Lower leg skin (tissue), 4 donors: ENCODE measurements at regions not wholly inside any gene's neighbourhood (a gene's known extent, or its start where the extent isn't known, plus 50 kb on each side); places are given as distances from the start of the nearest gene placed in this dataset.
"Not testable (repeated sequence)": the region's sequence is repeated elsewhere in the genome, so short reads cannot be mapped to it uniquely, and the experiment has no call there.

Experiments used
- DNase-seq, 2 donors: peaks; one replicate each; pipeline ENCODE4 v3.0.0-alpha.2; 2019; ENCODE audit warnings: low spot score in 2 of 2
- H3K4me3 ChIP-seq: fragments of 200-600 bp; sonication (generic); 2 replicates; pipeline ENCODE4 v1.5.1; 2017; ENCODE audit warnings: mild to moderate bottlenecking, low read depth; ENCODE audit not compliant: poor library complexity, severe bottlenecking
- POLR2A ChIP-seq, 2 donors: fragments of 450-650 bp; IDR thresholded peaks; one replicate each; pipeline ENCODE4 v1.6.1; 2016 to 2017; ENCODE audit warnings: antibody characterized with exemption in 2 of 2, mild to moderate bottlenecking in 1 of 2, moderate library complexity in 1 of 2
- WGBS, 2 donors: methylation state at CpG; one replicate each; pipeline ENCODE4 v1.1.5; 2018; 5-methylcytosine and 5-hydroxymethylcytosine counted together
- intact Hi-C: fragments of 100-400 bp; cut with DNase I; formaldehyde crosslinking; loops from one replicate; pipeline ENCODE4 v1.15.0; 2023; ENCODE audit warnings: low total_unique reads
- TF ChIP-seq, protein P1 (sequence below), 3 donors: fragments of 450-650 bp; IDR thresholded peaks; one replicate each; pipeline ENCODE4 v1.5.1; 2016; ENCODE audit warnings: antibody characterized with exemption in 3 of 3, mild to moderate bottlenecking in 3 of 3, moderate library complexity in 2 of 3

DNA sequence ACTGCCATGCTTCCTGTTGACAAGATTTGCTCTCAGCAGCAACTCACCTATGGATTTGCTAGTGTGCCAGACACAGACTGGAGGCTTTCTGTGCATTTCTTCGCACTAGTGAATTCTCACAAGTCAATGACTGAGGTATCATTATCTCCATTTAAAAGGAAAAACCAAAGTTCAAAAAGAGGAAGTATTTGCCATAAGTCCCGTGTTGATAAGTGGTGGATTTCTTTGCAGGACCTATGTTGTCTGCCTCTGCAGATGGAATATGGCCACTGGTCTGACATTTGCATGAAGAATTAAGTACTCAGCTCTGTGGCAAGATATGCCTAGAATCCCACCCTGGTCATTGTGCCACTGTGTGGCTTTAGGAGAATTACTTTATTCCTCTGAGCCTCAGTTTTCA, 299.6 kb downstream of the PAX3 start:
- no peak overlapping the region for H3K4me3 ChIP-seq
- DNase-seq: no peak
- intact Hi-C loops: no loop called here
- TF ChIP-seq, protein P1, sequence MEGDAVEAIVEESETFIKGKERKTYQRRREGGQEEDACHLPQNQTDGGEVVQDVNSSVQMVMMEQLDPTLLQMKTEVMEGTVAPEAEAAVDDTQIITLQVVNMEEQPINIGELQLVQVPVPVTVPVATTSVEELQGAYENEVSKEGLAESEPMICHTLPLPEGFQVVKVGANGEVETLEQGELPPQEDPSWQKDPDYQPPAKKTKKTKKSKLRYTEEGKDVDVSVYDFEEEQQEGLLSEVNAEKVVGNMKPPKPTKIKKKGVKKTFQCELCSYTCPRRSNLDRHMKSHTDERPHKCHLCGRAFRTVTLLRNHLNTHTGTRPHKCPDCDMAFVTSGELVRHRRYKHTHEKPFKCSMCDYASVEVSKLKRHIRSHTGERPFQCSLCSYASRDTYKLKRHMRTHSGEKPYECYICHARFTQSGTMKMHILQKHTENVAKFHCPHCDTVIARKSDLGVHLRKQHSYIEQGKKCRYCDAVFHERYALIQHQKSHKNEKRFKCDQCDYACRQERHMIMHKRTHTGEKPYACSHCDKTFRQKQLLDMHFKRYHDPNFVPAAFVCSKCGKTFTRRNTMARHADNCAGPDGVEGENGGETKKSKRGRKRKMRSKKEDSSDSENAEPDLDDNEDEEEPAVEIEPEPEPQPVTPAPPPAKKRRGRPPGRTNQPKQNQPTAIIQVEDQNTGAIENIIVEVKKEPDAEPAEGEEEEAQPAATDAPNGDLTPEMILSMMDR (IDR thresholded peaks at IDR 0.05): no peak
- TF ChIP-seq POLR2A (IDR thresholded peaks at IDR 0.05): no peak
- WGBS, 2 donors: 72 to 77% methylated on average over 2 of the region's 2 CpGs

GRCh38 chr2:221997683-221998082, 301.1 kb downstream of the PAX3 start:
- H3K4me3 ChIP-seq: no peak overlapping the region
- intact Hi-C loops: no loop called here
- 57 to 71% methylated on average over 1 of the region's 1 CpG for WGBS, 2 donors
- no peak for TF ChIP-seq POLR2A (IDR thresholded peaks at IDR 0.05)
- TF ChIP-seq, protein P1 (IDR thresholded peaks at IDR 0.05): no peak
- no peak for DNase-seq

- TF ChIP-seq, protein P1 (IDR thresholded peaks at IDR 0.05): no peak
- TF ChIP-seq POLR2A (IDR thresholded peaks at IDR 0.05): no peak
- intact Hi-C loops: no loop called here
- WGBS, 2 donors: 45 to 56% methylated on average over 3 of the region's 3 CpGs
- DNase-seq: no peak
- no peak overlapping the region for H3K4me3 ChIP-seq
Observed at GRCh38 chr2:221997100-221997499, 301.7 kb downstream of the PAX3 start.

DNA sequence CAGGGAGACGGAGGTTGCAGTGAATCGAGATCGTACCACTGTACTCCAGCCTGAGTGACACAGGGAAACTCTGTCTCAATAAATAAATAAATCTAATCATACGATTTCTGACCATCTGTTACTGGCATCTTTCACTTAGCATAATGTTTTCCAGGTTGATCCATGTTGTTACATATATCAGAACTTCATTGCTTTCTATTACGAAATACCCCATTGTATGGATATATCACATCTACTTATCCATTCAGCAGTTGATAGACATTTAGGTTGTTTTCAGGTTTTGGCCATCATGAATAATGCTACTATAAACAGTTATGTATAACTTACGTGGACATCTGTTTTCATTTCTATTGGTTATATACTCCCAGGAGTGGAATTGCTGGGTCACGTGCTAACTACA, 303.9 kb downstream of the PAX3 start:
- DNase-seq: no peak
- intact Hi-C loops: no loop called here
- WGBS, 2 donors: 84 to 85% methylated on average over 7 of the region's 7 CpGs
- no peak overlapping the region for H3K4me3 ChIP-seq
- TF ChIP-seq POLR2A (IDR thresholded peaks at IDR 0.05): no peak
- TF ChIP-seq, protein P1 (IDR thresholded peaks at IDR 0.05): no peak

GRCh38 chr2:221984376-221984775, 314.4 kb downstream of the PAX3 start:
- DNase-seq, intact Hi-C loops, H3K4me3 ChIP-seq: not testable (repeated sequence)
- 89 to 91% methylated on average over 13 of the region's 13 CpGs for WGBS, 2 donors

GRCh38 chr2:221981912-221982470, 316.8 kb downstream of the PAX3 start:
- intact Hi-C loops: no loop called here
- 72 to 77% methylated on average over 4 of the region's 4 CpGs for WGBS, 2 donors
- no peak overlapping the region for H3K4me3 ChIP-seq
- TF ChIP-seq POLR2A (IDR thresholded peaks at IDR 0.05): no peak
- TF ChIP-seq, protein P1 (IDR thresholded peaks at IDR 0.05): no peak
- no peak for DNase-seq
